ENCODE measurements at regions not wholly inside any gene's neighbourhood (a gene's known extent, or its start where the extent isn't known, plus 50 kb on each side); places are given as distances from the start of the nearest gene placed in this dataset.

- TF ChIP-seq TAF1 (conservative IDR thresholded peaks at IDR 0.05) (no peak), CTCF (IDR thresholded peaks at IDR 0.05; ENCODE audit: low read depth, low read length, missing input control) (no peak), SP1 (IDR thresholded peaks at IDR 0.05) (no peak)
Observed at GRCh38 chr21:38936240-38936639, 130.5 kb downstream of the ETS2 start.
